H1 (cell line): ENCODE measurements at regions not wholly inside any gene's neighbourhood (a gene's known extent, or its start where the extent isn't known, plus 50 kb on each side); places are given as distances from the start of the nearest gene placed in this dataset.

Experiments used
- CEBPB ChIP-seq: IDR thresholded peaks from 2 replicates; pipeline ENCODE4 v1.6.1; 2012; ENCODE audit warnings: low read depth, low read length
- CTCF ChIP-seq, 3 experiments: IDR thresholded peaks; 1 replicate in 2 of 3; 2 replicates in 1 of 3; pipeline versions ENCODE4 v1.5.1 to v1.6.1; 2011; ENCODE audit warnings: low read length in 3 of 3, mild to moderate bottlenecking in 3 of 3, inconsistent platforms in 2 of 3, low read depth in 1 of 3, moderate library complexity in 1 of 3; ENCODE audit not compliant: insufficient read depth in 1 of 3; ENCODE audit errors: control extremely low read depth in 1 of 3
- EZH2 ChIP-seq: fragments of 200-600 bp; sonication (generic); IDR thresholded peaks from 2 replicates; pipeline ENCODE4 v1.7.1; 2012; ENCODE audit warnings: low read depth, mild to moderate bottlenecking, moderate library complexity, low read length, inconsistent platforms; ENCODE audit not compliant: severe bottlenecking
- FOSL1 ChIP-seq: IDR thresholded peaks from 2 replicates; pipeline ENCODE4 v1.6.1; 2011; ENCODE audit warnings: mild to moderate bottlenecking, low read depth, low read length, moderate library complexity; ENCODE audit not compliant: insufficient read depth
- POLR2A ChIP-seq, 2 experiments: IDR thresholded peaks; 1 replicate in 1 of 2; 2 replicates in 1 of 2; pipeline ENCODE4 v1.6.1; 2011; ENCODE audit warnings: low read depth in 2 of 2, low read length in 2 of 2, mild to moderate bottlenecking in 2 of 2; ENCODE audit errors: control extremely low read depth in 1 of 2
- POLR2AphosphoS5 ChIP-seq: IDR thresholded peaks from 2 replicates; pipeline ENCODE4 v1.6.1; 2011; ENCODE audit warnings: low read depth, low read length
- RAD21 ChIP-seq, 2 experiments: IDR thresholded peaks in 1 of 2; conservative IDR thresholded peaks in 1 of 2; 2 replicates each; pipeline ENCODE4 v1.6.1; 2011; ENCODE audit warnings: low read depth in 2 of 2, low read length in 2 of 2, improper control_type of control experiment in 1 of 2, inconsistent platforms in 1 of 2, mild to moderate bottlenecking in 1 of 2, moderate library complexity in 1 of 2
- SIN3A ChIP-seq, 2 experiments: IDR thresholded peaks in 1 of 2; conservative IDR thresholded peaks in 1 of 2; 2 replicates each; pipeline ENCODE4 v1.6.1; 2011 to 2012; ENCODE audit warnings: low read length in 2 of 2, improper control_type of control experiment in 1 of 2, low read depth in 1 of 2, mild to moderate bottlenecking in 1 of 2
- SIX5 ChIP-seq: IDR thresholded peaks from 2 replicates; pipeline ENCODE4 v1.6.1; 2011; ENCODE audit warnings: mild to moderate bottlenecking, low read depth, low read length
- SP1 ChIP-seq: IDR thresholded peaks from 2 replicates; pipeline ENCODE4 v1.6.1; 2011; ENCODE audit warnings: low read depth, low read length
- SRF ChIP-seq: IDR thresholded peaks from 2 replicates; pipeline ENCODE4 v1.6.1; 2011; ENCODE audit warnings: mild to moderate bottlenecking, low read depth, low read length, moderate library complexity
- TBP ChIP-seq: IDR thresholded peaks from 2 replicates; pipeline ENCODE4 v1.6.1; 2011; ENCODE audit warnings: low read depth, low read length, improper control_type of control experiment
- ZNF274 ChIP-seq: IDR thresholded peaks from 2 replicates; pipeline ENCODE4 v1.7.0; 2012; ENCODE audit warnings: low read length, borderline replicate concordance; ENCODE audit errors: extremely low read depth

- TF ChIP-seq SIX5 (no peak), SIN3A (conservative IDR thresholded peaks at IDR 0.05 in 1 of 2, IDR thresholded peaks at IDR 0.05 in 1 of 2; ENCODE audit: low read depth in 1 of 2, low read length in 2 of 2) (no peak), POLR2AphosphoS5 (no peak), POLR2A (IDR thresholded peaks at IDR 0.05; ENCODE audit: control extremely low read depth in 1 of 2, low read depth in 2 of 2, low read length in 2 of 2) (no peak), SRF (no peak), CEBPB (no peak), CTCF (IDR thresholded peaks at IDR 0.05; ENCODE audit: control extremely low read depth in 1 of 3, insufficient read depth in 1 of 3, low read depth in 1 of 3, low read length in 3 of 3) (no peak), EZH2 (no peak), SP1 (no peak), TBP (no peak), RAD21 (IDR thresholded peaks at IDR 0.05 in 1 of 2, conservative IDR thresholded peaks at IDR 0.05 in 1 of 2; ENCODE audit: low read depth in 2 of 2, low read length in 2 of 2) (no peak), ZNF274 (no peak), FOSL1 (no peak)
Observed at GRCh38 chr1:221583465-221583864, 158.4 kb downstream of the DUSP10 start.
